H9 (cell line): ENCODE measurements at regions not wholly inside any gene's neighbourhood (a gene's known extent, or its start where the extent isn't known, plus 50 kb on each side); places are given as distances from the start of the nearest gene placed in this dataset.

Experiments used
- DNase-seq: peaks from one replicate; pipeline ENCODE4 v3.0.0-alpha.2; 2017
- H2AFZ ChIP-seq: one replicate; pipeline ENCODE4 v1.6.1; 2013; ENCODE audit warnings: mild to moderate bottlenecking, low read length, control low read depth, moderate library complexity
- H2AK5ac ChIP-seq: 2 replicates; pipeline ENCODE4 v1.6.1; 2013; ENCODE audit warnings: low read length, control low read depth, mixed read lengths; ENCODE audit not compliant: insufficient read length
- H2BK120ac ChIP-seq: one replicate; pipeline ENCODE4 v1.6.1; 2013; ENCODE audit warnings: low read depth, mild to moderate bottlenecking, low read length, control low read depth, inconsistent platforms; ENCODE audit not compliant: poor library complexity, severe bottlenecking
- H2BK12ac ChIP-seq: 2 replicates; pipeline ENCODE4 v1.6.1; 2013; ENCODE audit warnings: low read length, control low read depth, mixed read lengths, low read depth; ENCODE audit not compliant: insufficient read length
- H2BK15ac ChIP-seq: 2 replicates; pipeline ENCODE4 v1.6.1; 2013; ENCODE audit warnings: low read depth, low read length, control low read depth
- H2BK20ac ChIP-seq: one replicate; pipeline ENCODE4 v1.6.1; 2013; ENCODE audit warnings: low read depth, mild to moderate bottlenecking, low read length, control low read depth, inconsistent platforms; ENCODE audit not compliant: poor library complexity, severe bottlenecking
- H2BK5ac ChIP-seq: 2 replicates; pipeline ENCODE4 v1.6.1; 2013; ENCODE audit warnings: low read length, control low read depth, mixed read lengths; ENCODE audit not compliant: insufficient read length
- H3K14ac ChIP-seq: 2 replicates; pipeline ENCODE4 v1.6.1; 2013; ENCODE audit warnings: low read length, control low read depth; ENCODE audit not compliant: insufficient read depth
- H3K18ac ChIP-seq: 2 replicates; pipeline ENCODE4 v1.6.1; 2013; ENCODE audit warnings: low read depth, mild to moderate bottlenecking, mixed read lengths, low read length, control low read depth; ENCODE audit not compliant: insufficient read length
- H3K23ac ChIP-seq: 2 replicates; pipeline ENCODE4 v1.6.1; 2013; ENCODE audit warnings: low read length, control low read depth, mixed read lengths, low read depth; ENCODE audit not compliant: insufficient read length
- H3K23me2 ChIP-seq: 2 replicates; pipeline ENCODE4 v1.6.1; 2013; ENCODE audit warnings: low read depth, mild to moderate bottlenecking, mixed read lengths, low read length, control low read depth; ENCODE audit not compliant: insufficient read length, poor library complexity, severe bottlenecking
- H3K27ac ChIP-seq: 2 replicates; pipeline ENCODE4 v1.5.1; 2013; ENCODE audit warnings: low read length, control low read depth, mixed read lengths, low read depth; ENCODE audit not compliant: insufficient read length
- H3K27me3 ChIP-seq: 2 replicates; pipeline ENCODE4 v1.6.1; 2013; ENCODE audit warnings: low read length, control low read depth, inconsistent platforms; ENCODE audit not compliant: insufficient read depth
- H3K4ac ChIP-seq: 2 replicates; pipeline ENCODE4 v1.6.1; 2013; ENCODE audit warnings: low read depth, mild to moderate bottlenecking, control low read depth, inconsistent platforms, low read length, moderate library complexity
- H3K4me1 ChIP-seq: 2 replicates; pipeline ENCODE4 v1.6.1; 2013; ENCODE audit warnings: low read length, control low read depth, inconsistent platforms; ENCODE audit not compliant: insufficient read depth
- H3K4me2 ChIP-seq: 2 replicates; pipeline ENCODE4 v1.6.1; 2013; ENCODE audit warnings: low read length, control low read depth, mixed read lengths; ENCODE audit not compliant: insufficient read length, insufficient read depth
- H3K56ac ChIP-seq: 2 replicates; pipeline ENCODE4 v1.6.1; 2013; ENCODE audit warnings: low read depth, mild to moderate bottlenecking, mixed read lengths, low read length, control low read depth; ENCODE audit not compliant: insufficient read length
- H3K79me1 ChIP-seq: 2 replicates; pipeline ENCODE4 v1.6.1; 2013; ENCODE audit warnings: low read depth, mild to moderate bottlenecking, moderate library complexity, low read length, control low read depth, inconsistent platforms; ENCODE audit not compliant: insufficient read depth, poor library complexity, severe bottlenecking
- H3K79me2 ChIP-seq: 2 replicates; pipeline ENCODE4 v1.6.1; 2013; ENCODE audit warnings: low read length, control low read depth, inconsistent platforms; ENCODE audit not compliant: insufficient read depth
- H3K9ac ChIP-seq: 2 replicates; pipeline ENCODE4 v1.6.1; 2013; ENCODE audit warnings: low read length, control low read depth, mixed read lengths; ENCODE audit not compliant: insufficient read length; ENCODE audit errors: extremely low read depth
- H3K9me3 ChIP-seq: one replicate; pipeline ENCODE4 v1.6.1; 2013; ENCODE audit warnings: low read depth, low read length, inconsistent platforms; ENCODE audit not compliant: control insufficient read depth
- H3T11ph ChIP-seq: one replicate; pipeline ENCODE4 v1.6.1; 2013; ENCODE audit warnings: mild to moderate bottlenecking, low read length, control low read depth, inconsistent platforms
- H4K20me1 ChIP-seq: one replicate; pipeline ENCODE4 v1.6.1; 2013; ENCODE audit not compliant: control insufficient read depth, insufficient read length, insufficient read depth
- H4K5ac ChIP-seq: 2 replicates; pipeline ENCODE4 v1.6.1; 2013; ENCODE audit warnings: low read depth, mild to moderate bottlenecking, mixed read lengths, low read length, control low read depth; ENCODE audit not compliant: insufficient read length
- H4K8ac ChIP-seq: replicated peaks from 2 replicates; pipeline ENCODE4 v1.6.1; 2013; ENCODE audit warnings: low read length, control low read depth, mixed read lengths, low read depth; ENCODE audit not compliant: insufficient read length
- H4K91ac ChIP-seq: 2 replicates; pipeline ENCODE4 v1.6.1; 2013; ENCODE audit warnings: low read depth, mild to moderate bottlenecking, moderate library complexity, mixed read lengths, low read length, control low read depth; ENCODE audit not compliant: insufficient read length
- H3K27ac Mint-ChIP-seq, 3 experiments: 2 replicates in 2 of 3; 3 replicates in 1 of 3; pipeline ENCODE4 v1.8.0; 2020 to 2021; ENCODE audit warnings: mixed read lengths in 3 of 3, mild to moderate bottlenecking in 1 of 3, moderate library complexity in 1 of 3
- H3K27me3 Mint-ChIP-seq: 2 replicates; pipeline ENCODE4 v1.8.0; 2021; ENCODE audit warnings: low read depth, mild to moderate bottlenecking, moderate library complexity, mixed read lengths
- H3K36me3 Mint-ChIP-seq, 3 experiments: 2 replicates in 2 of 3; 3 replicates in 1 of 3; pipeline ENCODE4 v1.8.0; 2020 to 2021; ENCODE audit warnings: low read depth in 3 of 3, mixed read lengths in 3 of 3; ENCODE audit not compliant: insufficient read depth in 1 of 3
- H3K4me1 Mint-ChIP-seq, 2 experiments: 2 replicates each; pipeline ENCODE4 v1.8.0; 2020; ENCODE audit warnings: mixed read lengths in 2 of 2
- H3K4me3 Mint-ChIP-seq, 2 experiments: 2 replicates in 1 of 2; 3 replicates in 1 of 2; pipeline ENCODE4 v1.8.0; 2020 to 2021; ENCODE audit warnings: mild to moderate bottlenecking in 2 of 2, mixed read lengths in 2 of 2, moderate library complexity in 1 of 2
- H3K9me3 Mint-ChIP-seq, 2 experiments: 2 replicates in 1 of 2; 3 replicates in 1 of 2; pipeline ENCODE4 v1.8.0; 2020; ENCODE audit warnings: mild to moderate bottlenecking in 2 of 2, mixed read lengths in 2 of 2, moderate library complexity in 1 of 2
- WGBS: extraction: QIAGEN DNeasy Blood & Tissue Kit; methylation state at CpG from one replicate; pipeline ENCODE4 v1.1.7; 2013; ENCODE audit warnings: missing lambda C conversion rate, low lambda C conversion rate, mixed read lengths; ENCODE audit not compliant: insufficient read length; ENCODE audit errors: extremely low coverage; 5-methylcytosine and 5-hydroxymethylcytosine counted together
- TF ChIP-seq, protein P1 (sequence below): fragments of 200-600 bp; sonication (generic); conservative IDR thresholded peaks from 3 replicates; pipeline ENCODE4 v1.8.0; 2021; ENCODE audit warnings: antibody characterized with exemption, mild to moderate bottlenecking

DNA sequence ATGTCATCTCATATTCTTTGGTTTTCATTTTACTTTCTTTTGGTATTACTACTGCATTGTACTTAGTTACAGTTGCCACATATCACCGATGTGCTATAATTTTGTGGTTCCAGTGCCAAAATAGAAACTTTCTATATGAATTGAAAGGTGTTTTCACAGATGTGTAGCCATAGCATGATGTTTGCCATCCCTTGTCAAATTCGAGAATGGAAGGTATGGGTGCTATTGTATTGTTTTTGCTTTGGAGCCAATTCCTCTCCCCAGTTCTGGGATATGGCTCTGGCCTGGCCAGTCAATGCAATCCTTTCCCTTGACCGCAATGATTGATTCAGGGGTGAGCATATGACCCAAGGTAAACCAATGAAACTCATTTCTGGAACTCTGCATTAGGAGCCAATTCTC, 86.2 kb upstream of the RPS6KA3 start:
- Histone ChIP-seq H3K27ac (no peak overlapping the region), H2AK5ac (no peak overlapping the region), H4K20me1 (no peaks in the 10 kb centered on the region), H4K5ac (no peak overlapping the region), H3K9me3 (peaks cover 35% of the 10 kb centered on the region), H2AFZ (no peak overlapping the region), H3K4ac (no peak overlapping the region), H3K4me1 (no peaks in the 10 kb centered on the region), H3K14ac (no peak overlapping the region), H2BK20ac (no peak overlapping the region), H2BK12ac (no peak overlapping the region), H3K18ac (no peak overlapping the region), H3K4me2 (no peak overlapping the region), H2BK120ac (no peak overlapping the region), H3K79me1 (no peaks in the 10 kb centered on the region), H3K27me3 (no peaks in the 10 kb centered on the region), H3K56ac (no peak overlapping the region), H4K8ac (no peak overlapping the region), H3K23me2 (no peaks in the 10 kb centered on the region), H3K23ac (no peak overlapping the region), H3K9ac (no peak overlapping the region), H2BK15ac (no peak overlapping the region), H4K91ac (no peak overlapping the region), H2BK5ac (no peak overlapping the region), H3K79me2 (no peaks in the 10 kb centered on the region), H3T11ph (no peak overlapping the region)
- Mint-ChIP-seq H3K9me3 (peaks cover 47 to 71% of the 10 kb centered on the region in 2 experiments), H3K27ac (no peak overlapping the region), H3K4me3 (no peak overlapping the region), H3K27me3 (no peaks in the 10 kb centered on the region), H3K36me3 (no peaks in the 10 kb centered on the region; a peak in 1 of 7 replicates), H3K4me1 (no peaks in the 10 kb centered on the region)
- TF ChIP-seq, protein P1, sequence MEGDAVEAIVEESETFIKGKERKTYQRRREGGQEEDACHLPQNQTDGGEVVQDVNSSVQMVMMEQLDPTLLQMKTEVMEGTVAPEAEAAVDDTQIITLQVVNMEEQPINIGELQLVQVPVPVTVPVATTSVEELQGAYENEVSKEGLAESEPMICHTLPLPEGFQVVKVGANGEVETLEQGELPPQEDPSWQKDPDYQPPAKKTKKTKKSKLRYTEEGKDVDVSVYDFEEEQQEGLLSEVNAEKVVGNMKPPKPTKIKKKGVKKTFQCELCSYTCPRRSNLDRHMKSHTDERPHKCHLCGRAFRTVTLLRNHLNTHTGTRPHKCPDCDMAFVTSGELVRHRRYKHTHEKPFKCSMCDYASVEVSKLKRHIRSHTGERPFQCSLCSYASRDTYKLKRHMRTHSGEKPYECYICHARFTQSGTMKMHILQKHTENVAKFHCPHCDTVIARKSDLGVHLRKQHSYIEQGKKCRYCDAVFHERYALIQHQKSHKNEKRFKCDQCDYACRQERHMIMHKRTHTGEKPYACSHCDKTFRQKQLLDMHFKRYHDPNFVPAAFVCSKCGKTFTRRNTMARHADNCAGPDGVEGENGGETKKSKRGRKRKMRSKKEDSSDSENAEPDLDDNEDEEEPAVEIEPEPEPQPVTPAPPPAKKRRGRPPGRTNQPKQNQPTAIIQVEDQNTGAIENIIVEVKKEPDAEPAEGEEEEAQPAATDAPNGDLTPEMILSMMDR, result no peak
- no CpG with 5 or more reads among the region's 3 CpGs for WGBS
- DNase-seq, result no peak
